HG03432 (cell line): ENCODE measurements at regions not wholly inside any gene's neighbourhood (a gene's known extent, or its start where the extent isn't known, plus 50 kb on each side); places are given as distances from the start of the nearest gene placed in this dataset.
"Not testable (repeated sequence)": the region's sequence is repeated elsewhere in the genome, so short reads cannot be mapped to it uniquely, and the experiment has no call there.

ENCODE experiments used
- ATAC-seq: cut with Tn5 transposase; IDR thresholded peaks from one replicate; pipeline ENCODE4 v1.9.1; 2021; ENCODE audit warnings: mild to moderate bottlenecking, moderate library complexity; ENCODE audit not compliant: unreplicated experiment

DNA sequence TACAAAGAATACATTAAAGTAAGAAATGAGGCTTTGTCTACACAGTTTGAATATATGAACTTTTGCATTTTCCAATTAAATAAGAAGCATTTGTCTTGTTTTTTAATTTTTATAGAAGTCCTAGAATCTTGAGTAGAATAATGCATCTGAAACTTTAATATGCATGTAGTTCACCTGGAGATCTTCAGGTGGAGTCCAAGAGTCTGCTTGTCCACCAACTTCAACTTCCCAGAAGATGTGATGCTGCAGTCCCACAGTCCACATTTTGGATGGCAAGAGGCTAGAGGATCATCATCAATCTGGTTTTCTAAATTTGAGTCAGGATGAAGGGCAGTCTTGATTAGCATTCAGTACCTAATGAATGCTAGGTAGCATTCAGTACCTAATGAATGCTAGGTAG lies 357.6 kb upstream of the SOX2 start:
- ATAC-seq, result no peak

DNA sequence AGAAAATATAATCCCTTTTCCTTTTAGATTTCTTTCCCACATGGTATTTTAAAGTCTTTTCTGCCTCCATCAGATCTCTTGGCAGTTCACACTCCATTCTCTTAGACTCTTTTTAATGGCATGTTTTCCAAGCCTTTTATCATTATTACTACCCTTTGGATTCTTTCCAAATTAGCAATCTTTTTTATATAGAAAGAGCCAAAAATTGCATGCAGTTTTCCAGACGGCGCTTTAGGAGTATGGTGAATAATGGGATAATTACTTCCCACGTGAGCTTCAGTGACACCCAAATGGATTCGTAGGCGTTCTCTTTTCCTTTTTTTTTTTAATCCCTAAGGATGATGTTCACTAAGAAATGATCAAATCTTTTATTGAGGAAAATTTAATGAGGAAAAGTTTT lies 354.8 kb upstream of the DNAJC19 start:
- no peak for ATAC-seq

DNA sequence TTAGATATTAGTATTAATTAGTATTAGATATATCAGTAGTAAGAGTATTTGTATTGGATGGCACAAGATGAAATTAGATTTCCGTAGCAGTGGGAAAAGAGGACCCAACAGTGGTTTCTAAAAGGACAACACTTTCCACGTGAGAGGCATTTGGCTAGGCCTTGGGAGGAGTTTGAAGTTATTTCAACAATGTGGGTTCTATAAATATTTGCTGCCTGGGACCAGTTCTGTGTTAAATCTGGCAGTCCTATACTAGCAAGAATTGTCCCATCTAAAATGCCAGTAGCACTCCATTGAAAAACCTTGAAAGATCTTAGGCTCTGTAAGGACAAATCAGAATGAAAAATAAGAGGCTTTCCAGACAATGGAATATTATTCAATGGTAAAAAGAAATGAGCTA lies 347.1 kb upstream of the DNAJC19 start:
- ATAC-seq, result no peak

DNA sequence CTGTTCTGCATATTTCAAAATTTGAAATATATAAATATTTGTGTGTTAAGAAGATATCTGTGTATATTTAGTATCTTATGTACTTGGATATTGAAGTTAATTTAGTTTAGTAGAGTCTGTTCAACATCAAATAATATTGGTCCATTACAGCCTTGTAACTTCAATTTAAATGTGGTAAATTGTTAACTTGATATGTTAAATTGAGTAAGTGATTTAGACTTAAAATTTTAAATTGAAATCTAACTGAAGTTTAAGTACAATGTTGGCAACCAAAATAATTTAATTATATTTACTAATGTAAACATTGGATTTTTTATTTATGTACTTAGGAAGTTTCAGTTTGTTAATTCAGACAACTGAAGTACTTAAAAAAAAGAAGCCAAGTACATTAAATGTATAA lies 343.9 kb upstream of the DNAJC19 start:
- no peak for ATAC-seq

DNA sequence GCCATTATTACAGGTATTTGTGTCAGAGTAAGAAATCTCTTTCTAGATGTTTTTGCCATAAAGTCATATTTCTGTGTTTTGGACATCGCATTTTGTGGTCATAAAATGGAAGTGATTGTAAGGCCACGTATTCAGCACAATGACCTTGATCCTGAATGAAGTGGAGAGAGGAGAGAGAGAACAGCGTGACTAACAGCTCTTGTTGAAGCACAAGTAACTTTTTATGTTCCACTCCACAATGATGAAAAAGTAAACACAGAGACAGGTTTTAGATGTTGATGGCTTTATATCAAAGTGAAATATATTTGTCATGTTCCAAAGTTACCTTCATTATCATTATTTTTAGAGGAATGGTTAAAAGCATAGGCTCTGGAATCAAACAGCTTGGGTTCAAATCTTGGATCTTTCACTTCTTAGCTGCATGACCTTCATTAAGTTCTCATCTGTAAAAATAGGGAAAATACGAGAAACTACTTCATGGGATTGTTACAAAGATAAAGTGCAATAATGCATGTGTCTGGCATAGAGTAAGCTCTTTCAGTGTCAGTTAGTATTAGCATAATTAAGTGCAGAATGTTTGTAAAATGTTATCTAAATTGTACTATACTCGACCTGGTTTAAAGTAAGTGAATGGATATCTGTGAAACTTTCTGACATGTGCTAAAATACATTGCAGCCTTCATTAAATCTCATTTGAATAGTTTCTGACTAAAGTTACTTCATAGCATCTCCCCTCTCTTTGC lies 341.5 kb upstream of the DNAJC19 start:
- ATAC-seq, result no peak

DNA sequence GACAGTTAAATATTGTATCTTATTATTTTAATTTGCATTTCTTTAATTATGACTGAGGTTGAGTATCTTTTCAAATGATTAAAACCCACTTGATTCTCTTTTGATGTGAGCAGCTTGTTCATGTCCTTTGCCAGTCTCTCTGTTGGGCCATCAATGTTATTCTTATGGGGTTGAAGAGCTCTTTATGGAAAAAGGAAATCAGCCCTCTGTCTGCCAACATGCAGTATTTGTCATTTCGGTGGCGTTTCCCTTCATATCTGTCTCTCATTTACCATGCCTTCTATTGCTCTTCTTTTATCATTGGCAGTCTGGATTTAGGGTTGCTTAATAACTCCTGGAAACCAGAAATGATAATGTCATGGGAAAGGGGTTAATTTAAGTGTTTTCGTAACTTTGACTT lies 340.7 kb upstream of the DNAJC19 start:
- ATAC-seq, result no peak

DNA sequence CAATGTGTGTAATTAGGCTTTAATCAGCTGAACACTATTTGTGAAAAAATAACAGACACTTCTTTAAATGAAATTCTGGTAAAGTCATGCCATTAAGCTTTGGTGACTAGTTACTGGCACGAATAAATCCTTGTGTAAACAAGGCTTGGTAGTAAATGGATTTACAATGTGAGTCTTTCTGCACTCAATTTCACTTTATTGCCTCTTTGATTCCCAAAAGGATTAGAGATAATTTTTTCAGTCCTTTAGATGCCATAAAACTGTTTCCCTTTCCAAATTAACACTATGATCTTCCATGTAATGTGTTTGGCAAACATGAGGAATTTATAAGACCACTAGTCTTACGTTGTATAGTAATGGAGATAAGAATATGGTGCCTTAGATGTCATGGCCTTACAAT lies 339.5 kb upstream of the DNAJC19 start:
- no peak for ATAC-seq

DNA sequence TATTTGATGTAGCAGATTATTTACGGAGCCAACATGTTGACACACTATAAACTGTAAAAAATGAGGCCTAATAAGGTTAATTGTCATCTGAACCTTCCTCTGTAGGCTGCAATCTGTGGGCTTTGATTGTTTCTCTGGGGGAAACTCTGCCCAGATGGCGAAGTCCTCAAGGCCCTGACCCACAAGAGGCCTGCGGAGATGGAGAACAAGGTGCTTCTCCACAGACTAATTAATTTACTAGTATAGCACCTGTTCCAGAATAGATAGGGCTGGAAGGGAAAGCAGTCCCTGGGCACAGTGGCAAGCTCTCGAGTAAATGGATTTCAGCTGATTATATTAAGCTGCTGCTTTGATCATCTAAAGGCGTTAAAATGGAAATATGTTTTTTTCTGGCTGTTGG lies 338.8 kb upstream of the DNAJC19 start:
- no peak for ATAC-seq

DNA sequence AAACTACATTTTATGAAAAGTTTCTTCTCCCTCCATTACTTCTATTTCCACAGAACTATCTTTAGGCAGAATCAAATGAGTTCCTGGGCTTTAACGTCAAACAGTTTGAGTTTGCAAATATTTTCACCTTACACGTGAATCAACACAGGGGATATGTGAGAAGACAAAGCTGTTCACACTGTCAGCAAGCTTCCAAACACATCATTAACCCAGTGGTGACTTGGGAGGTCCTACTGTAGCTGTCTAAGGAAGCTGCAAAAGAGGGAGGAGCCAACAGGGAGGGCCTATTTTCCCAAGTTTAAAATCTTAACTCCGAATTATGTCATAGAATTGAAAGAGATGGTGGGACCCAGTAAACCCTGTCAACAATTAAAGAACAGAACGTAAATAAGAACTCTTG lies 337.8 kb upstream of the DNAJC19 start:
- no peak for ATAC-seq

DNA sequence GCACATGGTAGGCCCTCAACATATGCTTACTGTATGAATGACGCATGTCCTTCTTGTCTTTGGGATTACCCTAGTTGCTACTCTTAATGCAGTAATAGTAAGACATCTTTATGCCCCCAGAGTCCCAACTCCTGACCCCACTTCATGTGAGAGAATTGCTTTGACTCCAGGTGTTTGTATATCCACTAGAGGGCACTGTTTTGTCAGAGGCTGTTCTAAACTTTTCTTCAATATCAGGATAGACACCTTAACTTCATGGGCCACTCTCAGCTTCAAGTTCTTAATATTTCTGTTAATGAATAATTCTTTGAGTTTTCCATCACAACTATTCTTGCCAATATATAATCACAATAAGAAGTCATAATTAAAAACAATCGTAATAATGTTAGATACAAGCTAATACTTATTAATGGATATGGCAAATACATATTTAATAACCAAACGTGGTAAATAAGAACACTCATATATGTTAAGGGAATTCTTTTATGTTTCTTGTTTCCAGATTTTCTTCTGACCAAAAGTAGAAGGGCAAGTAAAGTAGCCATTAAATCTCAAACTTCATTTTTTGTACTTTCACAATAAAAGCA lies 337.2 kb upstream of the DNAJC19 start:
- peak; percentile 69 for ATAC-seq

DNA sequence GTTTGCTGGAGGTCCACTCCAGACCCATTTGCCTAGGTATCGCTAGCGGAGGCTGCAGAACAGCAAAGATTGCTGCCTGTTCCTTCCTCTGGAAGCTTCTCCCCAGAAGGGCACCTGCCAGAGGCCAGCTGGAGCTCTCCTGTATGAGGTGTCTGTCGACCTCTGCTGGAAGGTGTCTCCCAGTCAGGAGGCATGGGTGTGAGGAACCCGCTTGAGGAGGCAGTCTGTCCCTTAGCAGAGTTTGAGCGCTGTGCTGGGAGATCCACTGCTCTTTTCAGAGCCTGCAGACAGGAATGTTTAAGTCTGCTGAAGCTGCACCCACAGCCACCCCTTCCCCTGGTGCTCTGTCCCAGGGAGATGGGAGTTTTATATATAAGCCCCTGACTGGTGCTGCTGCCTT lies 335.0 kb upstream of the DNAJC19 start:
- not testable (repeated sequence) for ATAC-seq

DNA sequence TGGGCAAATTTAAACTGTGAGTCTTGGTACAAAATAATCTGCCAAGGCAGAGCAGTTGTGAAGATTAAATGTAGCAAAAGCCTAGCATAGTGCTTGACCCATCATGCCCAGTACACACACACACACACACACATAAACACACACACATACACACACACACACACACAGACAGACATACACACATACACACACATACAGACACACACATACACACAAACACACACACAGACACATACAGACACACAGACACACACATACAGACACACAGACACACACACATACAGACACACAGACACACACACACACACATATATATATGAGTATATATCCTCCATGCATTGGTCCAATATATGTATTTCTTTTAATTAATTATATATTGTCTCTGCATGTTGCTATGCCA lies 328.8 kb upstream of the DNAJC19 start:
- no peak for ATAC-seq

DNA sequence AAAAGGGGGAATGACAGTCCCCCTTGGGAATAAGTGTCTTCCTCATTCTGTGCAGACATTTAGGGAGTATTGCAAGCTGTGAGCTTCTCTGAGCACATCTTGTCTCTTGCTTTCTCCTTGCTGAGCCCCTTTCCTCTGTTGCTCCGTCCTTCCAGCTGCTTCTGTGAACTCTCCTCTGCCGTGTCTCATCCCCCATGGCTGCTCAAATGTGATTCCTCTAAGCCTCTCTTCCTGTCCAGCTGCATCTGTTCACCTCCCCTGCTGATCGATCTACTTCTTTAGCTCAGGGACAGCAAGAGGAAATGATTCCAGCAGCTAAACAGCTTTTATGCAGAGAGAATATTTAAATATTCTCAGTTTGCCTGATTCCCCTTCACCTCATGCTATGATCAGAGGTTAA lies 328.0 kb upstream of the DNAJC19 start:
- ATAC-seq, result no peak

DNA sequence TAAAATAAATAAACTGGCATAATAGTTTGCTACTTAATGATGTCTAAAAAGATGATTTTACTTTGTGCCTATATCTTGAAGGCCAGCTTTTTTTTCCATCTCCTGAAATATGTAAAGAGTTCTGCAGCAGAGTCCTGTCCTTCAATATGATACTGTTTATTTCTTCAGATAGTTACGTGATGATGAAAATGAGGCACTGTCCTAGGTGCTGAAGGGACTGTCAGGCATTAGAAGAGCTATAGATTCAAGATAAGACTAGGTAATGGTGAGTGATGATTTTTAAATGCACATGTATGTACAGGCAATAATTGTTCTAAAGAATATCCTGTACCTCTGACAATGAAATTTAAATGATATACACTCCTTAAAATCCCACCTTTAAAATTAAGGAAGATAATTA lies 326.9 kb upstream of the DNAJC19 start:
- no peak for ATAC-seq

DNA sequence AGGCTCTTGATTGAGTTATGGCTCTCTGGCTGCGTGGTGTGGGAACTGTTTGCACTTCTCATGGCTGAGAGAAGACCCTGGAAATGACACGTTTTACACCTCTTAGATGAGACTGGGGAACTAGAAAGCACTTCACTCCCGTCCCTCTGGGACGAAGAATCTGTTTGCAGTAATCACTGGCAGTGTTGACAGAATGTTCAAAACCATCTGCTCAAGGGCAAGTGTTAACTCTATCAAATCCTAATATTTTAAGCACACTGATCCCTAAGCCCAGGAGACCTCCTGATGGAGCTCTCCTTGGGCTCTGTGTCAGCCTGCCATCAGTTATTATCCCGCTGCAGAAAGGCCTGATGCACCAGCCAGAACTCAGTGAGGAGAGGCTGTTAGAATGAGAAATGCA lies 323.8 kb upstream of the DNAJC19 start:
- ATAC-seq, result no peak

DNA sequence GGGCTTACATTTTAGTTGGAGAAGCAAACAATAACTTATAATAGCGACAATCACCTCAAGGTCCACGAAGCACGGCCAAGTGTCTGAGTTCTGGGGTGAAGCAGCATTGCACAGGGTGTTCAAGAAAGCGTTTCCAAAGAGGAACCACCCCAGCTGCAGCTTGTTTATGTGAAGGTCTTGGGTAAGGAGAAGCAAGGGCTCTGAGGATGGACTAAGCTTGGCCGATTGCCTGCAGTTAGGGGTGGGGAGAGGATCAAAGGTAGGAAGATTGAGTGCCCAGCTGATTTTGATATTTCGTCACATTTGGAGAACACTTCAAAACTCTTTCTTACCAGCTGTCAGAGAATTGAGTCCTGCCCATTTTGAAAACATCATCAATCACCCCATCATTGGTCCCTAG lies 321.6 kb upstream of the DNAJC19 start:
- no peak for ATAC-seq

DNA sequence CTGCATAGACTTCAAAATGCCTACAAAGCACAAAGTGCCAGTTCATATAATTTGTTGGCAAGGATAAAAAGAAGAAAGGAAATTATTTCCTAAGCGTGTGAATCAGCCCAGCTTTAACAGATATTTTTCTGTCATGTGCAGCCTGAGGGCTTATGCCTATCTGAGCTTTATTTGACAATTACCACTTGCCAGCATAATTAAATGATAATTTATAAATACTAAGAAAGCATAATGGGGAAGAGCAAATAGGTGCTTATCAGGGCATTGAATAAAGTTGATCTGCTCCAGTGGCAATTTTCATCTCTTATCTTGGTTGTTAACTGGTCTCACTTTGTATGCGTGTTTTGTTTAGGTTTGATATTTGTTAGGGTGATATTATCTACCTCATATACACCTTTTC lies 313.4 kb upstream of the DNAJC19 start:
- ATAC-seq, result no peak

DNA sequence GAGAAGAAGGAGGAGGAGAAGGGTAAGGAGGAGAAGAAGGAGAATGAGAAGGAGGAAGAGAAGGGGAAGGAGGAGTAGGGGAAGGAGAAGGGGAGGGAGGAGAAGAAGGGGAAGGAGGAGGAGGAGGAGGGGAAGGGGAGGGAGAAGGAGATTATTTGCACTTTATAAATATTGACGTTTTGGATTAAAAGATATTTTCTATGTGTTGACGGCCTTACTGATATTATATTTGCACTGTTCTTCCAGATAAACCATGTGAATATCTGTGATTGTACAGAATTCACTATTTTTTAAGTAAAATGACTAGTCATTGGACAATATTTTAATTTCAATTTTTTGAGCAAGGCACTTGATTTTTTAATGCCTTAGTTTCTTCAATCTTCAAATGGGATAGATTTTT lies 310.5 kb upstream of the DNAJC19 start:
- no peak for ATAC-seq

DNA sequence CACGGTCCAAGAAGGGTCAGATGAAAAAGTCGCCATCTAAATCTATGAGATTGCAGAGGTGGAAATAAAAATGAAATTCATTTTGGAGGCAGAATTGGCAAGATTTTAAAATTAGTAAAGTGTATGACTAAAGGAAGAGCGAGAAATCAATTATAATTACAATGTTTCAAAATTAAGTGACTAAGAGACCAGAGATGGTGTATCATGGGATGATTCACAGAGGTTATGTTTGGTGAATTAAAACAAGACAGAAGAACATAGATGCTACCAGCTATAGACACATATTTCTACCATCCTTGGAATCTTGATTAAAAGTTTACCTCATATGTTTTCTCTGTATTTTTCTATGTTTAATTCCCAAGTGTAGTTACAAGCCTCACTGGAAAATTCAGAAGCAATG lies 308.9 kb upstream of the DNAJC19 start:
- ATAC-seq, result no peak

DNA sequence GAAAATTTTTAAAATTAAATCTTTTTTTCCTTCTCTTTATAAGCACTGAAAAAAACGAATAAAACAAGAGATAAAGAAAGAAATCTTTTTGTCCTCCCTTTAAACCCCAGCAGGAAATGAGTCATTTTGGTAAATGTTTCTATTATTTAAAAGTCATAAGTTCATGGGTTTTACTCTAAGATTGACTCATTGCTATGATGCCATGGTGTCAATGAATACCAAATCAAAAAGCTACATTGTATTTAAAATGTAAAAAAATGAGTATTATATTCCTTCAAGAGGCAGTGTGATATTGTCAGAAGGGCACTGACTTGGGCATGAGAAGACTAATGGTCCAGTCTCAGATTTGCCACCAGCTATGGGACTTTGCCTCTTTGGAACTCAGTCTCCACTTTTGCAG lies 303.4 kb upstream of the DNAJC19 start:
- ATAC-seq, result peak; percentile 96

DNA sequence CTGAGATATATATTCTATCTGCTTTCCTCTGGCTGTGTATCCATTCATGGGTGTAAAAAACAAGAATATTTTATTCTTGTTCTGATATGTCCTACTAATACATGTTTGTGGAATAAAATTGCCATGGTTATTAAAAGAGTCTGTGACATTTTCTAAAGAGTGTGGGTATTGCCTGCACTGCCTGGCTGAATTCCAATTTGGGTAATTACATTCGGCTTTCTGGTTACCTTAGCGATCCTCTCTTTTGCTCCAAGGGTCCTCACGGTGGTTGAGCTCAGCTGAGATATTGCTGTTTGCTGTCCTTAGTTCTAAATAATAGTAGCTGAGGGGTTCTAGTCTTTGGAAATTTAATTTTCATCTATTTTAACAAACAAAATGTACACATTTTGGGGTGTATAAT lies 301.4 kb upstream of the DNAJC19 start:
- no peak for ATAC-seq

DNA sequence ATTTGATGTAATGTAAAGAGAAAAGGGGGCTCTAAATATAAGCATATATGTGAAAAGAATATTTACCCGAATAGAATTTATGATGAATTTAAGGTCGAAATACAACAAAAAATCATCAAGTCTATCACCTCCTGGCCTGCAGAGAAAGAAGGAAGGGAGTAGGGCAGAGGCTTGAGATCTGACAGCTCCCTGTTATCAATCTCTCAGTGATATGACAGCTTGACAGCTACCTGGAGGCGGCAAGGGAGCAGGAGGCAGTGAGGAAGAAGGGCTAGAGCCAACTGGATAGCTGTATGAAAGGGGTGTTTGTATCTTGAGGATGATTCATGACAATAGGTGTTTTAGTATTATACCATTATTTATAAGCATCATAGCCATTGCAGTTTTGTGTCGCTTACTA lies 299.8 kb upstream of the DNAJC19 start:
- ATAC-seq, result no peak

DNA sequence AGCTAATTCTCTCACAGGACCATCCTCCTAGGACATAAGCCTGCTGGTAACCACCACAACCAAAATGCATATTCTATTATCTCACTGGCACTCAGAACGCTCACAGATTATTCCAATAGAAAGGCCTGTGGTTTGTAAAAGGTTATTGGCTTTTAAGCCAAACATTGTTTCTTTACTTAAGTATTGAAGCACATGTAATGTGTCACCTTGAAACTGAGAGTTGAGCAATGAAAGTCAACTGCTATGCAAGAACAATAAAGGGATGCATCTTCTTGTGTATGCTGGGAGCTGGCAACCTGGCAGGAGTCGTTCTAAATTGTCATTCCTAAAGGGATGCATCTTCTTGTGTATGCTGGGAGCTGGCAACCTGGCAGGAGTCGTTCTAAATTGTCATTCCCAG lies 298.6 kb upstream of the DNAJC19 start:
- no peak for ATAC-seq
